ENCODE measurements at regions not wholly inside any gene's neighbourhood (a gene's known extent, or its start where the extent isn't known, plus 50 kb on each side); places are given as distances from the start of the nearest gene placed in this dataset.

DNA sequence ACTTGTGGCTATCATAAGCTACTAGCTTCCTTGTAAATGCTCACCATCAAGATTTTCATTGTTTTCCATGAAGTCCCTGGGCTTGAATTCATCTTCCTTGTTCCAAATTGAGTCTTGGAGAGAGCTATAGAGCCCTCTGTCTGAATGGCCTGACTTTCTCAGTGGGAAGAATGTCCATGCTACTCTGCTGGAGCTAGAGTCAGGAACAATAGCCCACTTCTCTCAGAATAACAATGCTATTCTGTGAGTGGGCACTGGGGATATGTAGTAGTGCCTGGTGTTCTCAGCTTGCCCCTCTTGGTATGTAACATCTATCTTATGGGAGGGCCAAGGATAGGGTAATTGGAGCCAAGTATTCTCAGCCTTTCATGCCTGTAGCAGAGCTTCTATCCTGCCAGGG lies 127.6 kb upstream of the TRHDE start:
- FAIRE-seq = no peak
- no peak for DNase-seq
- Histone ChIP-seq H3K4me3 (no peak overlapping the region), H3K9me3 (no peaks in the 10 kb centered on the region), H3K36me3 (no peaks in the 10 kb centered on the region), H3K27ac (no peak overlapping the region), H3K4me1 (no peaks in the 10 kb centered on the region), H3K27me3 (no peaks in the 10 kb centered on the region)
- no peak for TF ChIP-seq CTCF (IDR thresholded peaks at IDR 0.05)
- ATAC-seq = no peak
- intact Hi-C loops (cut with DNase I) = no loop called here

DNA sequence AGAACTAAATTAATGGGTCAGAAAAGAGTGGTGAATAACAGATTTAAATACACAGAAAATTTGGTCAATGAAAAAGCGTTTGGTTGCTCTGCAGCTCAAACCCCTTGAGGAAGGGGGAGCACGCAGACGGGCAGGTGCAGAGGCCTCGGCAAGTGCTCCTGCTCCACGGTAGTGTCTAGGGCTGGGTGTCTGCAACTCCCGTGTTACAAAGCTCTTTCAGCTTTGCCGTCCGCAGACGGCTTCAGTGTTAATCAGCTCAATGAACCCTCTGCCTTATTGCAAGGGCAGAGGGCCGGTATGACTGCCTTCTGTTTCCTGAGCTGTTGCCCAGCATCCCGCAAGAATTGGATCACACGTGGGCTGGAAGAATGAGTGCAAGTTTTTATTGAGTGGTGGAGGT lies 125.7 kb upstream of the TRHDE start:
- no peak for TF ChIP-seq CTCF (IDR thresholded peaks at IDR 0.05)
- intact Hi-C loops (cut with DNase I) = no loop called here
- 65 to 66% methylated on average over 12 of the region's 12 CpGs for WGBS, 2 donors

DNA sequence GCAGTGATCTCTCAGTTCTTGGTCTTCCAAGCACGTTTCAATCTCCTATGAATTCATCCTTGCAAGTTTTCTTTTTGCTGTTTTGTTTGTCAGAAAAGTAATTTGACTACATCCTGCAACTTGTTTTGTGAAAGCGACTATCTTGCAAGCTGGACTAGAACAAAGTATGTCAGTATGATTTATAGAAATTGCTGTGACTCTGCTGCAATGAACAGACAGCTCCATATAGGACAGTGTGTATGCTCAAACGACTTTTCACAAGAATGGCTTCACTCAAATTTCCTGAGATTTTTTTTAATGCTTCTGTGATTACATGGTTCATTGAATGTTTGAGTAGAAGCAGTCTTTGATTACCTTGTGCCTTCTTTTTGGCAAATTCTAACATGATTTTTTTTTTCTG lies 123.5 kb upstream of the TRHDE start:
- no peak for TF ChIP-seq CTCF (IDR thresholded peaks at IDR 0.05)

More for the DNA sequence above, 125.7 kb upstream of the TRHDE start:
- Histone ChIP-seq H3K27ac (no peak overlapping the region), H3K36me3 (no peaks in the 10 kb centered on the region), H3K4me3 (no peak overlapping the region), H3K9me3 (no peaks in the 10 kb centered on the region), H3K27me3 (no peaks in the 10 kb centered on the region), H3K4me1 (no peaks in the 10 kb centered on the region)
- ATAC-seq (no peak), DNase-seq (no peak), FAIRE-seq (no peak)

DNA sequence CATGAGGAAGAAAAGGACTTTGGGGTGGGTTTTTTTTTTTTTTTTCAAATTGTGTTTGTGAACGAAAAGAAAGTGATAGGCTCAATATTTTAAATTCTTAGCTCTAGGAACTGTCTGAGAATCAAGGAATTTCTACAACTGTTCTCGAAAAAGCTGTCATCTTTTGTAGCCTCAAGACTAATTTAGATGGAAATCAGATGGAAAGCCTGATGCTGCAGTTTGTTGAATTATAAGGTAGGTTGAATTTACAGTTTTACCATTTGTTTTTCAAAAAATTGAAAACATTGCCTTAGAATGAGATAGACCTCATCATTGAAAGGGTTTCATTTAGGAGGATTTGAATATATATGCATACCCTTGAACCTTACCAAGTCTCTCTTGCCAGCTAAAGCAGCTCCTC lies 109.3 kb upstream of the TRHDE start:
- 75 to 89% methylated on average over 2 of the region's 2 CpGs for WGBS, 2 donors

More for the DNA sequence above, 123.5 kb upstream of the TRHDE start:
- Histone ChIP-seq H3K27ac (no peak overlapping the region), H3K36me3 (no peaks in the 10 kb centered on the region), H3K4me1 (no peaks in the 10 kb centered on the region), H3K4me3 (no peak overlapping the region), H3K27me3 (no peaks in the 10 kb centered on the region), H3K9me3 (no peaks in the 10 kb centered on the region)
- ATAC-seq (no peak), DNase-seq (no peak), FAIRE-seq (no peak)
- WGBS, 2 donors = 42 to 49% methylated on average over 3 of the region's 3 CpGs
- intact Hi-C loops (cut with DNase I) = no loop called here

DNA sequence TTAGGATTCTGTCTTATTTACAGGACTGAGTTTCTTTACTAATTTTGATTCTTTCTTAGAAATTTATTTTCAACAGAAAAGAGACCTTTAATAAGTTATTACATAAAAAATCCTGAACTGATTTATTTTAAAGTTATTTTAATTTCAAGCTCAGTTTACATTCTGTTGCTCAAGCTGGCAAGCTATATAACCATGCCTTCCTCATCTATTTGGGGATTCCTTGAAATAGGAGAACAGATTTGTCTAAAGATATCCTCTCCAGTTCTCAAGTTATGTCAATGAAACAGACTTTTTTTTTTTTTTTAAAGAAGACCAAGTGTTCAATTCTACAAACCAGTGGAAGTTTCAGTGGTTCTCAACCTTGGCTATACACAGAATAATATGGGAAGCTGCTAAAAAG lies 103.3 kb upstream of the TRHDE start:
- H3K36me3 ChIP-seq = no peaks in the 10 kb centered on the region
- intact Hi-C loops (cut with DNase I) = no loop called here
- no peaks in the 10 kb centered on the region for H3K9me3 ChIP-seq
- H3K4me3 ChIP-seq = no peak overlapping the region
- no peaks in the 10 kb centered on the region for H3K4me1 ChIP-seq
- FAIRE-seq = no peak
- DNase-seq = no peak
- H3K27ac ChIP-seq = no peak overlapping the region
- ATAC-seq = no peak
- H3K27me3 ChIP-seq = no peaks in the 10 kb centered on the region
- TF ChIP-seq CTCF (IDR thresholded peaks at IDR 0.05) = no peak

More for the DNA sequence above, 109.3 kb upstream of the TRHDE start:
- TF ChIP-seq CTCF (IDR thresholded peaks at IDR 0.05) = no peak
- Histone ChIP-seq H3K36me3 (no peaks in the 10 kb centered on the region), H3K4me3 (no peak overlapping the region), H3K9me3 (no peaks in the 10 kb centered on the region), H3K4me1 (no peaks in the 10 kb centered on the region), H3K27me3 (no peaks in the 10 kb centered on the region), H3K27ac (no peak overlapping the region)
- intact Hi-C loops (cut with DNase I) = no loop called here
- FAIRE-seq = no peak
- DNase-seq = no peak
- ATAC-seq = no peak

Measured in pancreas (tissue), 10 donors.